PC-9 (cell line): ENCODE measurements at regions not wholly inside any gene's neighbourhood (a gene's known extent, or its start where the extent isn't known, plus 50 kb on each side); places are given as distances from the start of the nearest gene placed in this dataset.
"Not testable (repeated sequence)": the region's sequence is repeated elsewhere in the genome, so short reads cannot be mapped to it uniquely, and the experiment has no call there.

ENCODE experiments used
- BruUV-seq: library from RNA; stranded (reverse); fragments of 400-500 nt; replicated peaks from 2 replicates; lab custom pipeline; 2021; lab: Mats Ljungman, UMichigan
- CTCF ChIA-PET: fragments of 300-600 bp; sonication (Branson Sonifier 250); formaldehyde crosslinking; loops from one replicate; lab custom pipeline; 2022; ENCODE audit warnings: antibody characterized with exemption; lab: Charles Lee
- POLR2A ChIA-PET: fragments of 300-600 bp; sonication (Branson Sonifier 250); formaldehyde crosslinking; loops from one replicate; lab custom pipeline; 2022; ENCODE audit warnings: antibody characterized with exemption; ENCODE audit not compliant: unreplicated experiment; lab: Charles Lee
- DNase-seq, 2 experiments: peaks; one replicate each; pipeline versions ENCODE4 v3.0.0 to v3.0.0-alpha.2; 2015 to 2022; ENCODE audit warnings: mixed read lengths in 1 of 2
- H2AFZ ChIP-seq: fragments of 200-600 bp; sonication (generic); 2 replicates; pipeline ENCODE4 v1.8.1; 2017; ENCODE audit warnings: antibody characterized with exemption
- H3F3A ChIP-seq: fragments of 200-600 bp; sonication (generic); 2 replicates; pipeline ENCODE4 v1.8.1; 2017; ENCODE audit warnings: antibody characterized with exemption, mild to moderate bottlenecking, low read depth; ENCODE audit not compliant: insufficient read depth
- H3K27ac ChIP-seq: fragments of 200-600 bp; sonication (generic); 2 replicates; pipeline ENCODE4 v1.6.1; 2016; ENCODE audit warnings: mixed run types
- H3K27me3 ChIP-seq: fragments of 200-600 bp; sonication (generic); 2 replicates; pipeline ENCODE4 v1.6.1; 2016; ENCODE audit warnings: low read depth, mixed run types; ENCODE audit not compliant: insufficient read depth
- H3K36me3 ChIP-seq: fragments of 200-600 bp; sonication (generic); 2 replicates; pipeline ENCODE4 v1.6.1; 2016; ENCODE audit warnings: low read depth, mixed run types
- H3K4me1 ChIP-seq: fragments of 200-600 bp; sonication (generic); replicated peaks from 2 replicates; pipeline ENCODE4 v1.6.1; 2016; ENCODE audit warnings: mixed run types; ENCODE audit not compliant: insufficient read depth
- H3K4me2 ChIP-seq: fragments of 200-600 bp; sonication (generic); 2 replicates; pipeline ENCODE4 v1.6.1; 2017; ENCODE audit warnings: mixed run types
- H3K4me3 ChIP-seq: fragments of 200-600 bp; sonication (generic); 2 replicates; pipeline ENCODE4 v1.6.1; 2016; ENCODE audit warnings: mixed run types
- H3K79me2 ChIP-seq: fragments of 200-600 bp; sonication (generic); 2 replicates; pipeline ENCODE4 v1.6.1; 2017; ENCODE audit warnings: low read depth, mixed run types
- H3K9me2 ChIP-seq: fragments of 200-600 bp; sonication (generic); 2 replicates; pipeline ENCODE4 v1.8.1; 2017; ENCODE audit warnings: mild to moderate bottlenecking; ENCODE audit not compliant: insufficient read depth
- H3K9me3 ChIP-seq: fragments of 200-600 bp; sonication (generic); 2 replicates; pipeline ENCODE4 v1.8.1; 2016; ENCODE audit warnings: low read depth; ENCODE audit not compliant: insufficient read depth
- H4K20me1 ChIP-seq: fragments of 200-600 bp; sonication (generic); 2 replicates; pipeline ENCODE4 v1.8.1; 2017; ENCODE audit not compliant: insufficient read depth
- CTCF ChIP-seq: fragments of 200-600 bp; sonication (generic); conservative IDR thresholded peaks from 2 replicates; pipeline ENCODE4 v1.6.1; 2017; ENCODE audit warnings: mixed run types, antibody characterized with exemption, mild to moderate bottlenecking, moderate library complexity
- EZH2 ChIP-seq: fragments of 200-600 bp; sonication (generic); IDR thresholded peaks from 2 replicates; pipeline ENCODE4 v1.8.0; 2017; ENCODE audit warnings: antibody characterized with exemption, low read depth
- intact Hi-C: fragments of 100-400 bp; cut with micrococcal nuclease; formaldehyde crosslinking; loops from one replicate; pipeline ENCODE4 v1.10.0; 2022; ENCODE audit not compliant: unreplicated experiment

GRCh38 chr18:1094409-1094808 lies 189.7 kb downstream of the ADCYAP1 start:
- Histone ChIP-seq H3K4me3 (no peak overlapping the region), H3K4me1 (no peaks in the 10 kb centered on the region; the same call in 1 of the 2 replicates), H3K36me3 (no peaks in the 10 kb centered on the region), H3K4me2 (no peak overlapping the region), H3K79me2 (no peaks in the 10 kb centered on the region), H3F3A (no peaks in the 10 kb centered on the region), H3K27ac (no peak overlapping the region), H2AFZ (no peak overlapping the region), H3K9me2 (0 out of 2 replicates have a peak, but pooled peaks cover 4% of the 10 kb centered on the region), H4K20me1 (no peaks in the 10 kb centered on the region), H3K27me3 (no peaks in the 10 kb centered on the region), H3K9me3 (0 out of 2 replicates have a peak, but pooled peaks cover 3% of the 10 kb centered on the region)
- ChIA-PET CTCF (no interaction called here), POLR2A (no interaction called here)
- intact Hi-C loops = loop anchor here (5.0 kb wide), 1 partner anchor 192 kb away; the partner anchor contains the start of gene ADCYAP1
- no TSS peak for BruUV-seq
- TF ChIP-seq CTCF = no peak
- no peak for TF ChIP-seq EZH2
- DNase-seq = no peak

- H3K27ac ChIP-seq, H3F3A ChIP-seq, H2AFZ ChIP-seq, DNase-seq, H3K4me2 ChIP-seq, POLR2A ChIA-PET, H3K79me2 ChIP-seq, H3K4me3 ChIP-seq, H3K9me2 ChIP-seq, H3K4me1 ChIP-seq, H3K36me3 ChIP-seq, H4K20me1 ChIP-seq, H3K9me3 ChIP-seq, CTCF ChIA-PET, BruUV-seq, intact Hi-C loops, H3K27me3 ChIP-seq: not testable (repeated sequence)
These were observed 193.5 kb downstream of the ADCYAP1 start for GRCh38 chr18:1097991-1098735.

- H2AFZ ChIP-seq = no peak overlapping the region
- no peaks in the 10 kb centered on the region; the same call in 1 of the 2 replicates for H4K20me1 ChIP-seq
- intact Hi-C loops = loop anchor here (10.0 kb wide), 1 partner anchor 62 kb away; no protein-coding TSS in a partner anchor
- no peaks in the 10 kb centered on the region for H3K27me3 ChIP-seq
- DNase-seq = no peak
- peaks cover 3% of the 10 kb centered on the region; the same call in 1 of the 2 replicates for H3K9me3 ChIP-seq
- no TSS peak for BruUV-seq
- no peaks in the 10 kb centered on the region for H3K36me3 ChIP-seq
- ChIA-PET POLR2A (no interaction called here), CTCF (no interaction called here)
- H3K4me1 ChIP-seq = no peaks in the 10 kb centered on the region
- H3K4me2 ChIP-seq = no peak overlapping the region
- TF ChIP-seq CTCF (no peak), EZH2 (no peak)
- H3K79me2 ChIP-seq = no peaks in the 10 kb centered on the region
- H3K4me3 ChIP-seq = no peak overlapping the region
- H3F3A ChIP-seq = no peaks in the 10 kb centered on the region
- no peaks in the 10 kb centered on the region for H3K9me2 ChIP-seq
- H3K27ac ChIP-seq = no peak overlapping the region
These were observed 198.2 kb downstream of the ADCYAP1 start for GRCh38 chr18:1102848-1103247.
